Hematopoietic multipotent progenitor cell treated with erythropoietin and hydrocortisone succinate and interleukin-3 and kit ligand, for 4 days (in vitro differentiated cells): ENCODE measurements at regions not wholly inside any gene's neighbourhood (a gene's known extent, or its start where the extent isn't known, plus 50 kb on each side); places are given as distances from the start of the nearest gene placed in this dataset.

Experiments
- DNase-seq: peaks from one replicate; pipeline ENCODE4 v3.0.0-alpha.2; 2015

- DNase-seq, result no peak
These were observed 837.6 kb downstream of the MAFB start for GRCh38 chr20:39851459-39851858.

GRCh38 chr20:39850821-39851330 is 838.2 kb downstream of the MAFB start:
- DNase-seq, result peak; percentile 1

GRCh38 chr20:39850246-39850645 is 838.8 kb downstream of the MAFB start:
- no peak for DNase-seq

- no peak for DNase-seq
These were observed 839.4 kb downstream of the MAFB start for GRCh38 chr20:39849664-39850063.

GRCh38 chr20:39849171-39849570 is 839.9 kb downstream of the MAFB start:
- DNase-seq, result no peak

- DNase-seq, result no peak
These were observed 849.5 kb downstream of the MAFB start for GRCh38 chr20:39839399-39840119.

GRCh38 chr20:39837561-39837960 is 851.5 kb downstream of the MAFB start:
- no peak for DNase-seq

- DNase-seq, result no peak
These were observed 853.8 kb downstream of the MAFB start for GRCh38 chr20:39835130-39835842.

- no peak for DNase-seq
These were observed 858.1 kb downstream of the MAFB start for GRCh38 chr20:39830903-39831302.

- DNase-seq, result no peak
These were observed 859.4 kb downstream of the MAFB start for GRCh38 chr20:39829661-39830060.

- no peak for DNase-seq
These were observed 859.8 kb downstream of the MAFB start for GRCh38 chr20:39829256-39829655.

- no peak for DNase-seq
These were observed 863.1 kb downstream of the MAFB start for GRCh38 chr20:39825950-39826349.

- DNase-seq, result no peak
These were observed 863.4 kb downstream of the DHX35 start for GRCh38 chr20:39825524-39825923.

GRCh38 chr20:39823224-39823623 is 861.1 kb downstream of the DHX35 start:
- DNase-seq, result no peak

- DNase-seq, result no peak
These were observed 860.5 kb downstream of the DHX35 start for GRCh38 chr20:39822667-39823066.

- DNase-seq, result no peak
These were observed 851.2 kb downstream of the DHX35 start for GRCh38 chr20:39813190-39813829.

- no peak for DNase-seq
These were observed 850.0 kb downstream of the DHX35 start for GRCh38 chr20:39812116-39812515.

- DNase-seq, result no peak
These were observed 848.2 kb downstream of the DHX35 start for GRCh38 chr20:39810309-39810708.

- no peak for DNase-seq
These were observed 846.5 kb downstream of the DHX35 start for GRCh38 chr20:39808613-39809012.

GRCh38 chr20:39800548-39800947 is 838.4 kb downstream of the DHX35 start:
- no peak for DNase-seq

GRCh38 chr20:39800111-39800510 is 838.0 kb downstream of the DHX35 start:
- no peak for DNase-seq

GRCh38 chr20:39799366-39799965 is 837.3 kb downstream of the DHX35 start:
- no peak for DNase-seq
